ENCODE measurements at regions not wholly inside any gene's neighbourhood (a gene's known extent, or its start where the extent isn't known, plus 50 kb on each side); places are given as distances from the start of the nearest gene placed in this dataset.

DNA sequence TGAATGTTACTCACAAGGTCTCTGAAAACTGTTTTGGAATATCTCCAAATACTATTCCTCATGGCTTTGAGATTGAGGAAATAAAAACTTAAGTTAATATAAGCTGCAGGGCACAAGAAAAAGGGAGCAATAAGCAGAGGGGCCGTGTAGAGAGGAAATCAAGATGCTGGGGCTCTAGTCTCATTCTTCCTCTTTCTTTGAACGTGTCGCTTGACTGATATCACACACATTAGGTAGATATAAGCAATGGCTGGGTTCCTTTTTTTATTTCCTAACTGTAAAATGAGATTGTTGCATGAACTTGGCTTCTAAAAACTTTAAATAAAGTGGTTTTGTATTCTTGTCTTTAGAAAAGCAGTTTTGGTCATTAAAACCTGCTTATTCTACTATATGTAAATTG is 326.7 kb upstream of the ROPN1 start:
- WGBS, 2 donors, result 70 to 82% methylated on average over 3 of the region's 3 CpGs
- no peak for TF ChIP-seq POLR2A (IDR thresholded peaks at IDR 0.05)
- TF ChIP-seq, protein P1, sequence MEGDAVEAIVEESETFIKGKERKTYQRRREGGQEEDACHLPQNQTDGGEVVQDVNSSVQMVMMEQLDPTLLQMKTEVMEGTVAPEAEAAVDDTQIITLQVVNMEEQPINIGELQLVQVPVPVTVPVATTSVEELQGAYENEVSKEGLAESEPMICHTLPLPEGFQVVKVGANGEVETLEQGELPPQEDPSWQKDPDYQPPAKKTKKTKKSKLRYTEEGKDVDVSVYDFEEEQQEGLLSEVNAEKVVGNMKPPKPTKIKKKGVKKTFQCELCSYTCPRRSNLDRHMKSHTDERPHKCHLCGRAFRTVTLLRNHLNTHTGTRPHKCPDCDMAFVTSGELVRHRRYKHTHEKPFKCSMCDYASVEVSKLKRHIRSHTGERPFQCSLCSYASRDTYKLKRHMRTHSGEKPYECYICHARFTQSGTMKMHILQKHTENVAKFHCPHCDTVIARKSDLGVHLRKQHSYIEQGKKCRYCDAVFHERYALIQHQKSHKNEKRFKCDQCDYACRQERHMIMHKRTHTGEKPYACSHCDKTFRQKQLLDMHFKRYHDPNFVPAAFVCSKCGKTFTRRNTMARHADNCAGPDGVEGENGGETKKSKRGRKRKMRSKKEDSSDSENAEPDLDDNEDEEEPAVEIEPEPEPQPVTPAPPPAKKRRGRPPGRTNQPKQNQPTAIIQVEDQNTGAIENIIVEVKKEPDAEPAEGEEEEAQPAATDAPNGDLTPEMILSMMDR (IDR thresholded peaks at IDR 0.05), result no peak
- intact Hi-C loops (cut with DNase I; ENCODE audit: low total_unique reads), result no loop called here
- no peak overlapping the region for H3K4me3 ChIP-seq (ENCODE audit: low read depth, poor library complexity, severe bottlenecking)
- no peak for DNase-seq (ENCODE audit: low spot score in 2 of 2)

DNA sequence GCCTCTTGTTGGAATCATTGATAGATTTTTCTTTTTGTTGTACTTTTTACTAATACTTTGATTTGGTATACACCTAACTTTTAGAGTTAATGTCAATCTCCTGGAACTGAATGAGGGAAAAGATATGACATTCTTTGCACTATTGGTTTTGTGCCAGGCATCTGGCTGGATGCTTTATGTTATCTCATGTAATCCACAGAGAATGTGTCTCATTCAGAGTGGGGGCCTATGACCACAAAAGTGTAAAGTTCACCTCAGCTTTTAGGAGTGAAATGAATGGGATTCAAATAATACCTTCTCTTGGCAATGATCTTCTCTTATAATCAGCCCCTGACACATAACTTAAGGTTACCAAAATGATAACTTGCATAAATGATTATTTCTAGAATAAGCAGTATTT is 329.1 kb upstream of the ROPN1 start:
- H3K4me3 ChIP-seq (ENCODE audit: low read depth, poor library complexity, severe bottlenecking), result no peak overlapping the region
- intact Hi-C loops (cut with DNase I; ENCODE audit: low total_unique reads), result no loop called here
- no peak for DNase-seq (ENCODE audit: low spot score in 2 of 2)
- TF ChIP-seq POLR2A (IDR thresholded peaks at IDR 0.05), result no peak
- TF ChIP-seq, protein P1 (IDR thresholded peaks at IDR 0.05), result no peak

DNA sequence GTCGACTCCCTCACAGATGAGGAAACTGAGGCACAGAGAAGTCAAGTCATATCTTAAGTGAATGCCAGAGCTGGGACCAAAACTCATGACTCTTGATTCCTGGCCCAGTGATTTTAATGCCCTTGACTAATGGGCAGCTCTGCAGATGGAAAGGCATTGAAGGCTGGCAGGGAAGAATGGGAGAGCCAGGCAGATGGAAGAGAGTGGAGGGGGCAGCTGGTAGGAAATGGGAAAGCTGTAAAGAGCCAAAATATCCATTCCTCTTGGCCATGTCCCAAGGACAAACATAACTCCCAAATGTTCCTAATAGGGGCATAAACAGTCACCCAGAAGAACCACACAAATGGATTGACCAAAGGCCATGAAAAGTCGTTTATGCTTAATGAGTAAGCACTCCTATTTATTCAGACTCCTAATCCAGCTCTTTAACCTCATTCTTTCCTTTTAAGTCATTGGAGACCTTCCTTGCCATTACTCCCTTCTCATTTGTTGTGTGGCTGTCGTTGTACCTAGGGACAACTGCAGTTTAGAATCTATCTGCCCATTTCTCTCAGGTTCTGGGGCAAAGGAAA is 330.5 kb upstream of the ROPN1 start:
- TF ChIP-seq, protein P1 (IDR thresholded peaks at IDR 0.05), result no peak
- no peak for TF ChIP-seq POLR2A (IDR thresholded peaks at IDR 0.05)
- no peak overlapping the region for H3K4me3 ChIP-seq (ENCODE audit: low read depth, poor library complexity, severe bottlenecking)
- intact Hi-C loops (cut with DNase I; ENCODE audit: low total_unique reads), result no loop called here
- no peak for DNase-seq (ENCODE audit: low spot score in 2 of 2)
- 79 to 84% methylated on average over 3 of the region's 3 CpGs for WGBS, 2 donors

DNA sequence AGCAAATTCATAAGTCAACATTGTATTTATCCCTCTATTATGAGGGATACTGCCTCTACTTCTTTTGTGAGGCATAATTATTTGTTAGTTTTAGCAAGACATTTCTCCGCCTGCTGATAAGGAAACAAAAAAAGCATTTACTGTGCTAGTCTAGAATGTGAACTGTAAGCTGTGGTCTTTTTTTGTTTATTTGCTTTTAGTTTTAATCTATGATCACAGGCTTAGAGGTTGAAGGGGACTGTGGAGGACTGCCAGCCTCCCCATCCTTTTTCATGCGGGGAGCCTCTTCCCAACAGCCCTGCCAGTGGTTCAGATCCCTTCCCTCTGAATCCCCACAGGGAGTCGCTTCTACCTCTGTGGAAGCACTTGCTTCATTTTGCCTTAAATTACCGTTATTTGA is 331.0 kb upstream of the ROPN1 start:
- TF ChIP-seq POLR2A (IDR thresholded peaks at IDR 0.05), result no peak
- TF ChIP-seq, protein P1 (IDR thresholded peaks at IDR 0.05), result no peak
- H3K4me3 ChIP-seq (ENCODE audit: low read depth, poor library complexity, severe bottlenecking), result no peak overlapping the region
- DNase-seq (ENCODE audit: low spot score in 2 of 2), result no peak
- WGBS, 2 donors, result 89 to 91% methylated on average over 4 of the region's 4 CpGs
- intact Hi-C loops (cut with DNase I; ENCODE audit: low total_unique reads), result no loop called here

DNA sequence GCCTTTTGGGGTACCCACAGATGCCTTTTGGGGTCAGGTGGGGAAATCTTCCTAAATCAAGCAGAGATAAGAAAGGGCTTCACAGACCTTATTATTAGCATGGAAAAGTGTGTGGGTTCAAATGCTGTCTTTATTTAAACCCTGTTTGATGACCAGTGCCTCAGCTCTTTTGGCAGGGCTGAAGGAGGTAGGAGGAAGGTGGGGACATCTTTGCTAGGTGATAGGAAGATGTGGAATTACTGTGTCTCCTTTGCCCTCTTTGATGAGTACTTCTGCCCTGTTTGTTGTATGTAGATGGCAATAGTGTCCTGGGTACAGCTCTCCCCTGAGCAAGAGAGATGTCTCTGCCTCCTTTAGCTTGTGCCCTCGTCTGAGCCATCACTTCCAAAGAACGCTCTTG is 333.3 kb upstream of the ROPN1 start:
- intact Hi-C loops (cut with DNase I; ENCODE audit: low total_unique reads), result no loop called here

More for the DNA sequence above, 333.3 kb upstream of the ROPN1 start:
- no peak for DNase-seq (ENCODE audit: low spot score in 2 of 2)
- H3K4me3 ChIP-seq (ENCODE audit: low read depth, poor library complexity, severe bottlenecking), result no peak overlapping the region
- 78 to 80% methylated on average over 2 of the region's 2 CpGs for WGBS, 2 donors
- TF ChIP-seq, protein P1 (IDR thresholded peaks at IDR 0.05), result no peak
- no peak for TF ChIP-seq POLR2A (IDR thresholded peaks at IDR 0.05)
